ENCODE measurements at regions not wholly inside any gene's neighbourhood (a gene's known extent, or its start where the extent isn't known, plus 50 kb on each side); places are given as distances from the start of the nearest gene placed in this dataset.
A peak's percentile ranks its signal among the peaks of the same experiment; 100 is the strongest.
"Not testable (repeated sequence)": the region's sequence is repeated elsewhere in the genome, so short reads cannot be mapped to it uniquely, and the experiment has no call there.

DNA sequence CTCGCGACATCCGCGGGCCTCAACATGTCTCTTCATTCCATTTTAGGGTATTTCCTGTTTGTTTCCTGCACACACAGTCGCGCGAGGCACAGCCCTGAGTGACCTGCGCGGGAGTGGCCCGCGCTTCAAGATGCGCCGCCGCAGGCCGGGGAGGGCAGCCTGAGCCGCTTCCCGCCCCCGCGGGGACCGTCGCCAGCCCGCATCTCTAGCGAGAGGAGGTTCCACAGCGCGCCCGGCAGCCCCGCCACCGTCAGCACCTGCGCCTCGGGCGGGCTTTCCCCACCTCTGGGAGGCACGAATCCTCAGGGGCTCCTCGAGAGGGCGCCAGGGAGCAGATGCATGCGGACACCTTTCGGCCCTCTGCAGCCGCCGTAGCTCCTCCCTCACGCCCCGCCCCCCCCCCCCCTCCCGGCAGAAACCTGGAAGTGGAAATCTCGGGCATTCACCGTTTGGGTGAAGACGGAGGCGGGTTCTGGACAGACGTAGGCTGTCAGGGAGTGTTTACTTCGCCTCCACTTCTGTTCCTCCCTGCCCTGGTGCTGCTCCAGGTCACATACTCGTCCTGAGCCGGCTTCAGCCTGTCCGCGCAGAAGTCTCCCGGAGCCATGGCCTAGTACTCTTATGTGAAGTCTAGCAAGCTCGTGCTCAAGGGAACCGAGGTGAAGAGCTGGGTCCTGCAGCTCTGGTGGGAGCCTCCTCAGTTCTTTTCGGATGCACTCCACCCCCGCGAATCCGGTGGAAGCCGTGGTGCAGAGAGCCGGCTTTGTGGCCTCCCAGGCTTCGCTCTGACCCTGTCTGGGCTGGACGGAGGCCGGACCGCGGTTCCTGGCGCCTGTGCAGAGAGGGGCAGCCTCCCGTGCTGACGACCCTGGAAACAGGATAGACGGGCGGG lies 880.5 kb upstream of the DEFB115 start:
- Histone ChIP-seq H3K36me3 (ENCODE audit: insufficient read depth, low read length, poor library complexity, severe bottlenecking) (no peaks in the 10 kb centered on the region), H3K9me3 (ENCODE audit: low read depth, low read length, poor library complexity, severe bottlenecking) (no peaks in the 10 kb centered on the region), H3K4me1 (ENCODE audit: insufficient read depth, low read length, poor library complexity, severe bottlenecking) (no peaks in the 10 kb centered on the region), H3K4me3 (ENCODE audit: low read depth, low read length, poor library complexity, severe bottlenecking) (peak overlapping the region; percentile 76), H3K27me3 (replicated peaks; ENCODE audit: insufficient read depth, low read depth, low read length, poor library complexity) (no peaks in the 10 kb centered on the region), H3K27ac (ENCODE audit: low read depth, low read length, poor library complexity, severe bottlenecking) (peak overlapping the region; percentile 84)
- no peak for TF ChIP-seq EZH2 (IDR thresholded peaks at IDR 0.05; ENCODE audit: borderline replicate concordance, low read depth, low read length, poor library complexity, severe bottlenecking)
- TF ChIP-seq, protein P1, sequence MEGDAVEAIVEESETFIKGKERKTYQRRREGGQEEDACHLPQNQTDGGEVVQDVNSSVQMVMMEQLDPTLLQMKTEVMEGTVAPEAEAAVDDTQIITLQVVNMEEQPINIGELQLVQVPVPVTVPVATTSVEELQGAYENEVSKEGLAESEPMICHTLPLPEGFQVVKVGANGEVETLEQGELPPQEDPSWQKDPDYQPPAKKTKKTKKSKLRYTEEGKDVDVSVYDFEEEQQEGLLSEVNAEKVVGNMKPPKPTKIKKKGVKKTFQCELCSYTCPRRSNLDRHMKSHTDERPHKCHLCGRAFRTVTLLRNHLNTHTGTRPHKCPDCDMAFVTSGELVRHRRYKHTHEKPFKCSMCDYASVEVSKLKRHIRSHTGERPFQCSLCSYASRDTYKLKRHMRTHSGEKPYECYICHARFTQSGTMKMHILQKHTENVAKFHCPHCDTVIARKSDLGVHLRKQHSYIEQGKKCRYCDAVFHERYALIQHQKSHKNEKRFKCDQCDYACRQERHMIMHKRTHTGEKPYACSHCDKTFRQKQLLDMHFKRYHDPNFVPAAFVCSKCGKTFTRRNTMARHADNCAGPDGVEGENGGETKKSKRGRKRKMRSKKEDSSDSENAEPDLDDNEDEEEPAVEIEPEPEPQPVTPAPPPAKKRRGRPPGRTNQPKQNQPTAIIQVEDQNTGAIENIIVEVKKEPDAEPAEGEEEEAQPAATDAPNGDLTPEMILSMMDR (conservative IDR thresholded peaks at IDR 0.05; ENCODE audit: low read depth, low read length): peak; percentile 67
- BruUV-seq (replicated peaks): TSS peak; percentile 57
- ChIA-PET POLR2A (ENCODE audit: low non-redundant PET) (interaction anchor here (0.5 kb wide), 1 partner anchor 880 kb away, joined by 5 read pairs; no protein-coding TSS in a partner anchor), CTCF (interaction anchor here (0.7 kb wide), 1 partner anchor 158 kb away, joined by 3 read pairs; no protein-coding TSS in a partner anchor)
- intact Hi-C loops (cut with micrococcal nuclease; ENCODE audit: unreplicated experiment): no loop called here
- peak; percentile 85 for DNase-seq (ENCODE audit: low spot score)

DNA sequence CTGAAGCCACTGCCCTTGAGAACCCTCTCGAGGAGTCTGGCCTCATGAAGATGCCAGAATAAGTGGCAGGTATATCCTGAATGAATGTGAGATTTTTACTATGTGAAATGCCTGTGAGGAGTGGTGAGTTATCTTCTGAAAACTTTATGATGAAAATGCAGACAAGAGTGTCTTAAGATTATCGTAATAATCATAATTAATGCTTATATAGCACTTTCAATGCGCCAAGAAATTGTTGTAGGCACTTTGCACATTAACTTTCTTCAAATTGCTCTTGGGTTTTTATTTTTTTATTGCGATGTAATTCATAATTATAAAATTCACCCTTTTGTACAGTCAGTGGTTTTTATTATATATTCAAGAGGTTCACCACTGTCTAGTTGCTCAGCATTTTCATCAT lies 879.1 kb upstream of the DEFB115 start:
- BruUV-seq (replicated peaks); H3K36me3 ChIP-seq (ENCODE audit: insufficient read depth, low read length, poor library complexity, severe bottlenecking); H3K27me3 ChIP-seq (replicated peaks; ENCODE audit: insufficient read depth, low read depth, low read length, poor library complexity); POLR2A ChIA-PET (ENCODE audit: low non-redundant PET); CTCF ChIA-PET; DNase-seq (ENCODE audit: low spot score); H3K9me3 ChIP-seq (ENCODE audit: low read depth, low read length, poor library complexity, severe bottlenecking); H3K27ac ChIP-seq (ENCODE audit: low read depth, low read length, poor library complexity, severe bottlenecking); H3K4me1 ChIP-seq (ENCODE audit: insufficient read depth, low read length, poor library complexity, severe bottlenecking); intact Hi-C loops (cut with micrococcal nuclease; ENCODE audit: unreplicated experiment): not testable (repeated sequence)
- H3K4me3 ChIP-seq (ENCODE audit: low read depth, low read length, poor library complexity, severe bottlenecking): peak overlapping the region; percentile 76

DNA sequence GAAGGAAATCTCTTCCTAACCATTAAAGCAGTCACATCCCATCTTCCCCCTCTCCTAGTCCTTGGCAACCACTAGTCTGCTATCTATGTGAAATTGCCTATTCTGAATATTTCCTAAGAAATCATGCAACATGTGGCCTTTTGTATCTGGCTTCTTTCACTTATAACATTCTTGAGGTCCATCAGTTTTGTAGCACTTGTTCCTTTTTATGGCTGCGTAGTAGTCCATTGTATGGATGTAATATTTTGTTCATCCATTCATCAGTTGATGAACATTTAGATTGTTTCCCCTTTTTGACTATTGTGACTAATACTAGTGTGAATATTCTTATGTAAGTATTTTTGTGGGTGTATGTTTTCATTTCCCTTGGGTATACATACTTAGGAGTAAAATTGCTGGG lies 878.7 kb upstream of the DEFB115 start:
- H3K4me3 ChIP-seq (ENCODE audit: low read depth, low read length, poor library complexity, severe bottlenecking); H3K27ac ChIP-seq (ENCODE audit: low read depth, low read length, poor library complexity, severe bottlenecking); intact Hi-C loops (cut with micrococcal nuclease; ENCODE audit: unreplicated experiment); DNase-seq (ENCODE audit: low spot score); H3K27me3 ChIP-seq (replicated peaks; ENCODE audit: insufficient read depth, low read depth, low read length, poor library complexity); H3K4me1 ChIP-seq (ENCODE audit: insufficient read depth, low read length, poor library complexity, severe bottlenecking); BruUV-seq (replicated peaks); CTCF ChIA-PET; POLR2A ChIA-PET (ENCODE audit: low non-redundant PET); H3K9me3 ChIP-seq (ENCODE audit: low read depth, low read length, poor library complexity, severe bottlenecking); H3K36me3 ChIP-seq (ENCODE audit: insufficient read depth, low read length, poor library complexity, severe bottlenecking): not testable (repeated sequence)

DNA sequence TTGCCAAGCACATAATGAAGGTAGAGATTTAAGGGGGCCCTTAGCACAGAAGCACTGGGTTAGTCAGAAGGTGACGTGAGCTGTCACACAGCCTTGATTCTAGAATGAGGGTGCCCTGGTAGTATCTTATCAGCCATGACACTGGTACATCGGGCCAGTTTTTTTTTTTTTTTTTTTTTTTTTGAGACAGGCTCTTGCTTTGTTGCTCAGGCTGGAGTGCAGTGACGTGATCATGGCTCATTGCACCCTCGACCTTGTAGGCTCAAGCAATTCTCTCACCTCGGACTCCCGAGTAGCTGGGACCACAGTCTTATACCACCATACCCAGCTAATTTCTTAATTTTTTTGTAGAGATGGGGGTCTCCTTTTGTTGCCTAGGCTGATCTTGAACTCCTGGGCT lies 872.6 kb upstream of the DEFB115 start:
- H3K4me1 ChIP-seq (ENCODE audit: insufficient read depth, low read length, poor library complexity, severe bottlenecking); DNase-seq (ENCODE audit: low spot score); POLR2A ChIA-PET (ENCODE audit: low non-redundant PET); H3K27ac ChIP-seq (ENCODE audit: low read depth, low read length, poor library complexity, severe bottlenecking); H3K4me3 ChIP-seq (ENCODE audit: low read depth, low read length, poor library complexity, severe bottlenecking); CTCF ChIA-PET; H3K36me3 ChIP-seq (ENCODE audit: insufficient read depth, low read length, poor library complexity, severe bottlenecking); BruUV-seq (replicated peaks); H3K27me3 ChIP-seq (replicated peaks; ENCODE audit: insufficient read depth, low read depth, low read length, poor library complexity); intact Hi-C loops (cut with micrococcal nuclease; ENCODE audit: unreplicated experiment); H3K9me3 ChIP-seq (ENCODE audit: low read depth, low read length, poor library complexity, severe bottlenecking): not testable (repeated sequence)

DNA sequence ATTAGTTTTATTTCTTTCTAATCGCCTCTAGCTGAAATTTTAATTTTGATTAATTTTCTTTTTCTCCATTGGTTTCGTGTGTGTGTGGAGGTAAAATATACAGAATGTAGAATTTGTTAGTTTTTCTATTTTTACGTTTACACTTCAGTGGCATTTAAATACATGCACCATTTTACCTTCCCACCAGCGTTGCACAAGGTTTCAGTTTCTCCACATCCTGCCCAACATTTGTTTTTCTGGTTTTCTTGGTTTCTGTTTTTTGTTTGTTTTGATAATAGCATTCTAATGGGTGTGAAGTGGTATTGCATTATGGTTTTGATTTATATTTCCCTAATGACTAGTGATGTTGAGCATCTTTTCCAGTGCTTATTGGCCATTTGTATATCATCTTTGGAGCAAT lies 871.4 kb upstream of the DEFB115 start:
- intact Hi-C loops (cut with micrococcal nuclease; ENCODE audit: unreplicated experiment); CTCF ChIA-PET; H3K4me1 ChIP-seq (ENCODE audit: insufficient read depth, low read length, poor library complexity, severe bottlenecking); POLR2A ChIA-PET (ENCODE audit: low non-redundant PET); H3K27ac ChIP-seq (ENCODE audit: low read depth, low read length, poor library complexity, severe bottlenecking); H3K4me3 ChIP-seq (ENCODE audit: low read depth, low read length, poor library complexity, severe bottlenecking); BruUV-seq (replicated peaks); H3K9me3 ChIP-seq (ENCODE audit: low read depth, low read length, poor library complexity, severe bottlenecking); H3K27me3 ChIP-seq (replicated peaks; ENCODE audit: insufficient read depth, low read depth, low read length, poor library complexity); DNase-seq (ENCODE audit: low spot score); H3K36me3 ChIP-seq (ENCODE audit: insufficient read depth, low read length, poor library complexity, severe bottlenecking): not testable (repeated sequence)

DNA sequence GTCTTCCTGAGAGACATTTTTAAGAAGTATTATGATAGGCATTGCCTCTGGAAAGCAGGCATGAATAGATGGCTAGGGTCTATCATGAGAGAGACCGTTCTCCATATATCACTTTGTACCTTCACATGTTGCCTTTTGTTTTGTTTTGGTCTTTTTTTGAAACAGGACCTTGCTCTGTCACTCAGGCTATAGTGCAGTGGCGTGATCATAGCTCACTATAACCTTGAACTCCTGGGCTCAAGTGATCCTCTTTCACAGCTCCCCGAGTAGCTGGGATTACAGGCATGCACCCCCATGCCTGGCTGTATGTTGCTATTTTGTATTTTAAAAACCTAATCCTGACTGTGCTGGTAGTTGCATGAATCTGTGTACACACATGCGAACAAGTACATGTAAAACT lies 869.6 kb upstream of the DEFB115 start:
- H3K27ac ChIP-seq (ENCODE audit: low read depth, low read length, poor library complexity, severe bottlenecking); DNase-seq (ENCODE audit: low spot score); H3K27me3 ChIP-seq (replicated peaks; ENCODE audit: insufficient read depth, low read depth, low read length, poor library complexity); BruUV-seq (replicated peaks); H3K9me3 ChIP-seq (ENCODE audit: low read depth, low read length, poor library complexity, severe bottlenecking); H3K4me1 ChIP-seq (ENCODE audit: insufficient read depth, low read length, poor library complexity, severe bottlenecking); CTCF ChIA-PET; intact Hi-C loops (cut with micrococcal nuclease; ENCODE audit: unreplicated experiment); H3K4me3 ChIP-seq (ENCODE audit: low read depth, low read length, poor library complexity, severe bottlenecking); H3K36me3 ChIP-seq (ENCODE audit: insufficient read depth, low read length, poor library complexity, severe bottlenecking): not testable (repeated sequence)
- POLR2A ChIA-PET (ENCODE audit: low non-redundant PET): interaction anchor here (0.7 kb wide), 1 partner anchor 1522 kb away, joined by 5 read pairs; no protein-coding TSS in a partner anchor

DNA sequence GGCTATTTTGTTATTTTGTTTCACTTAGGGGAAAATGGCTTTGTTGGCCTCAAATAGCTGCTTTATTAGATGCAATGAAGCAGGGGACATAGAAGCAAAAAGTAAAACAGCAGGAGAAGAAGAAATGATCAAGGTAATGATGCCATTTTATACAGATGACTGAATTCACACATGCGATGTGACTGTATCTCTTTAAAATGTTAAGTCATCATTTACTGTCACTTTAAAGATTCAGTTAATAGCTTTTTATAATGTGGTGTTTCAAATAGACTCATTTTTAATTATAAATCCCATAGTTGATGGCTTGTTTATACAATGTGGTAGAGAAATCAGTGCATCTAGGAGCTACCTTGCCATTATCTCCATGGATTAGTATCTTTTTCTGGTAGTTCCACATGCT lies 863.9 kb upstream of the DEFB115 start:
- POLR2A ChIA-PET (ENCODE audit: low non-redundant PET); H3K36me3 ChIP-seq (ENCODE audit: insufficient read depth, low read length, poor library complexity, severe bottlenecking); CTCF ChIA-PET; DNase-seq (ENCODE audit: low spot score); H3K4me1 ChIP-seq (ENCODE audit: insufficient read depth, low read length, poor library complexity, severe bottlenecking); H3K27me3 ChIP-seq (replicated peaks; ENCODE audit: insufficient read depth, low read depth, low read length, poor library complexity); BruUV-seq (replicated peaks); H3K4me3 ChIP-seq (ENCODE audit: low read depth, low read length, poor library complexity, severe bottlenecking); H3K9me3 ChIP-seq (ENCODE audit: low read depth, low read length, poor library complexity, severe bottlenecking); H3K27ac ChIP-seq (ENCODE audit: low read depth, low read length, poor library complexity, severe bottlenecking); intact Hi-C loops (cut with micrococcal nuclease; ENCODE audit: unreplicated experiment): not testable (repeated sequence)
